ENCODE measurements at regions not wholly inside any gene's neighbourhood (a gene's known extent, or its start where the extent isn't known, plus 50 kb on each side); places are given as distances from the start of the nearest gene placed in this dataset.
A peak's percentile ranks its signal among the peaks of the same experiment; 100 is the strongest.

GRCh38 chr3:30535525-30535924 is 70.9 kb upstream of the TGFBR2 start:
- H3K27me3 ChIP-seq (ENCODE audit: control insufficient read depth, extremely low read depth, insufficient read depth, low read length), result no peaks in the 10 kb centered on the region
- DNase-seq (ENCODE audit: low read depth, low spot score) (no peak), FAIRE-seq (no peak)
- H3K4me1 ChIP-seq (ENCODE audit: control insufficient read depth, extremely low read depth, insufficient read depth, low read length), result peaks cover 20% of the 10 kb centered on the region
- no peaks in the 10 kb centered on the region for H3K36me3 ChIP-seq (ENCODE audit: control insufficient read depth in 2 of 2, extremely low read depth in 1 of 2, insufficient read depth in 2 of 2, low read length in 2 of 2)
- H3K27ac ChIP-seq (ENCODE audit: control insufficient read depth, insufficient read depth, low read length), result no peak overlapping the region
- no peak overlapping the region for H3K9ac ChIP-seq (ENCODE audit: control insufficient read depth, extremely low read depth, insufficient read depth, low read length)
- H3K79me2 ChIP-seq (ENCODE audit: control insufficient read depth, insufficient read depth, low read length), result no peaks in the 10 kb centered on the region
- H3K4me2 ChIP-seq (ENCODE audit: control insufficient read depth, extremely low read depth, insufficient read depth, low read depth, low read length), result no peak overlapping the region
- H3K4me3 ChIP-seq (ENCODE audit: control insufficient read depth in 2 of 3, extremely low read depth in 1 of 3, insufficient read depth in 2 of 3, low read depth in 1 of 3, low read length in 3 of 3), result no peak overlapping the region
- no peaks in the 10 kb centered on the region for H4K20me1 ChIP-seq (ENCODE audit: control insufficient read depth, extremely low read depth, insufficient read depth, low read length)
- dilution Hi-C loops (cut with MboI; ENCODE audit: extremely low pct_ligation_motif_present, low sequenced_read_pairs), result no loop called here
- H3K9me1 ChIP-seq (ENCODE audit: control insufficient read depth, extremely low read depth, insufficient read depth, low read length), result no peaks in the 10 kb centered on the region
- H2AFZ ChIP-seq (ENCODE audit: control insufficient read depth, low read length), result no peak overlapping the region
- TF ChIP-seq, protein P1, sequence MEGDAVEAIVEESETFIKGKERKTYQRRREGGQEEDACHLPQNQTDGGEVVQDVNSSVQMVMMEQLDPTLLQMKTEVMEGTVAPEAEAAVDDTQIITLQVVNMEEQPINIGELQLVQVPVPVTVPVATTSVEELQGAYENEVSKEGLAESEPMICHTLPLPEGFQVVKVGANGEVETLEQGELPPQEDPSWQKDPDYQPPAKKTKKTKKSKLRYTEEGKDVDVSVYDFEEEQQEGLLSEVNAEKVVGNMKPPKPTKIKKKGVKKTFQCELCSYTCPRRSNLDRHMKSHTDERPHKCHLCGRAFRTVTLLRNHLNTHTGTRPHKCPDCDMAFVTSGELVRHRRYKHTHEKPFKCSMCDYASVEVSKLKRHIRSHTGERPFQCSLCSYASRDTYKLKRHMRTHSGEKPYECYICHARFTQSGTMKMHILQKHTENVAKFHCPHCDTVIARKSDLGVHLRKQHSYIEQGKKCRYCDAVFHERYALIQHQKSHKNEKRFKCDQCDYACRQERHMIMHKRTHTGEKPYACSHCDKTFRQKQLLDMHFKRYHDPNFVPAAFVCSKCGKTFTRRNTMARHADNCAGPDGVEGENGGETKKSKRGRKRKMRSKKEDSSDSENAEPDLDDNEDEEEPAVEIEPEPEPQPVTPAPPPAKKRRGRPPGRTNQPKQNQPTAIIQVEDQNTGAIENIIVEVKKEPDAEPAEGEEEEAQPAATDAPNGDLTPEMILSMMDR (optimal IDR thresholded peaks at IDR 0.05 in 1 of 3, IDR thresholded peaks at IDR 0.05 in 1 of 3, conservative IDR thresholded peaks at IDR 0.05 in 1 of 3; ENCODE audit: extremely low read depth in 1 of 3, insufficient read depth in 2 of 3, low read length in 3 of 3), result no peak
- TF ChIP-seq EZH2 (IDR thresholded peaks at IDR 0.05; ENCODE audit: low read length), result no peak
- no peaks in the 10 kb centered on the region for H3K9me3 ChIP-seq (ENCODE audit: control insufficient read depth, low read depth, low read length)

- peak overlapping the region; percentile 61 for H3K9ac ChIP-seq (ENCODE audit: control insufficient read depth, extremely low read depth, insufficient read depth, low read length)
- TF ChIP-seq, protein P1 (optimal IDR thresholded peaks at IDR 0.05 in 1 of 3, IDR thresholded peaks at IDR 0.05 in 1 of 3, conservative IDR thresholded peaks at IDR 0.05 in 1 of 3; ENCODE audit: extremely low read depth in 1 of 3, insufficient read depth in 2 of 3, low read length in 3 of 3), result no peak
- TF ChIP-seq EZH2 (IDR thresholded peaks at IDR 0.05; ENCODE audit: low read length), result no peak
Measured at GRCh38 chr3:30538791-30539190, 67.6 kb upstream of the TGFBR2 start.

More at GRCh38 chr3:30538791-30539190, 67.6 kb upstream of the TGFBR2 start:
- dilution Hi-C loops (cut with MboI; ENCODE audit: extremely low pct_ligation_motif_present, low sequenced_read_pairs), result no loop called here
- DNase-seq (ENCODE audit: low read depth, low spot score) (peak; percentile 68), FAIRE-seq (peak; percentile 86)
- H3K36me3 ChIP-seq (ENCODE audit: control insufficient read depth in 2 of 2, extremely low read depth in 1 of 2, insufficient read depth in 2 of 2, low read length in 2 of 2), result no peaks in the 10 kb centered on the region
- peak overlapping the region; percentile 85 for H3K4me2 ChIP-seq (ENCODE audit: control insufficient read depth, extremely low read depth, insufficient read depth, low read depth, low read length)
- H4K20me1 ChIP-seq (ENCODE audit: control insufficient read depth, extremely low read depth, insufficient read depth, low read length), result no peaks in the 10 kb centered on the region
- no peaks in the 10 kb centered on the region for H3K27me3 ChIP-seq (ENCODE audit: control insufficient read depth, extremely low read depth, insufficient read depth, low read length)
- no peak overlapping the region for H2AFZ ChIP-seq (ENCODE audit: control insufficient read depth, low read length)
- H3K9me3 ChIP-seq (ENCODE audit: control insufficient read depth, low read depth, low read length), result no peaks in the 10 kb centered on the region
- peaks cover 24% of the 10 kb centered on the region for H3K4me1 ChIP-seq (ENCODE audit: control insufficient read depth, extremely low read depth, insufficient read depth, low read length)
- H3K79me2 ChIP-seq (ENCODE audit: control insufficient read depth, insufficient read depth, low read length), result no peaks in the 10 kb centered on the region
- no peaks in the 10 kb centered on the region for H3K9me1 ChIP-seq (ENCODE audit: control insufficient read depth, extremely low read depth, insufficient read depth, low read length)
- H3K4me3 ChIP-seq (ENCODE audit: control insufficient read depth in 2 of 3, extremely low read depth in 1 of 3, insufficient read depth in 2 of 3, low read depth in 1 of 3, low read length in 3 of 3), result peak overlapping the region in 2 of 3 experiments; percentile 52 to 60
- H3K27ac ChIP-seq (ENCODE audit: control insufficient read depth, insufficient read depth, low read length), result peak overlapping the region; percentile 87
